ENCODE measurements at regions not wholly inside any gene's neighbourhood (a gene's known extent, or its start where the extent isn't known, plus 50 kb on each side); places are given as distances from the start of the nearest gene placed in this dataset.

GRCh38 chr3:72327008-72327407 is 521.2 kb downstream of the SHQ1 start:
- DNase-seq (ENCODE audit: insufficient read length, low spot score) (no peak), FAIRE-seq (no peak)
- no peak for TF ChIP-seq POLR2A (IDR thresholded peaks at IDR 0.05; ENCODE audit: low read depth, low read length)
- no peak for TF ChIP-seq PAX5 (IDR thresholded peaks at IDR 0.05; ENCODE audit: insufficient read depth, low read length, severe bottlenecking)
- no peak for TF ChIP-seq SPI1 (IDR thresholded peaks at IDR 0.05; ENCODE audit: low read depth, low read length)
- TF ChIP-seq POLR2AphosphoS5 (IDR thresholded peaks at IDR 0.05; ENCODE audit: low read depth, low read length) = no peak

GRCh38 chr3:72324253-72324811 is 523.9 kb downstream of the SHQ1 start:
- FAIRE-seq (no peak), DNase-seq (ENCODE audit: insufficient read length, low spot score) (no peak)

DNA sequence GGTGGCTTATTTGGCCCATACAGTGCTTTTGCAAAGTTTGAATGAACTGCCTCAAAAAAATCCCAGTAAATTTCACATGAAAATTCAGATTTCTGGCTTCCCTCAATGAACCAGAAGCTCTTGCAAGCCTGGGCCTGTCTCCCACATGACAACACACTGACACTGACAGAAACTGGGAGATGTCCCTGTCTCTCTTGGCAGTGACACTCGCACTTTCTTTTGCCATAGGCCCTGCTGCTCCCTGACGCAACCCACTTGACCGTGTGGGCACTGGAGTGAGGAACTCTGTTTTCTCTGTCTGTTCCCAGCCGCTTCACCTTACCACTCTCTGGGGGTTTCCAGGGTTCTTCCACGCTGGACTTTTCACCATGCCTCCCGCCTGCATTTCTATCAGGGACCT is 524.5 kb downstream of the SHQ1 start:
- FAIRE-seq (no peak), DNase-seq (ENCODE audit: insufficient read length, low spot score) (no peak)
- TF ChIP-seq TAF1 (IDR thresholded peaks at IDR 0.05; ENCODE audit: low read depth, low read length) (no peak), PAX5 (IDR thresholded peaks at IDR 0.05; ENCODE audit: insufficient read depth, low read length, severe bottlenecking) (no peak), POLR2AphosphoS5 (IDR thresholded peaks at IDR 0.05; ENCODE audit: low read depth, low read length) (no peak), SPI1 (IDR thresholded peaks at IDR 0.05; ENCODE audit: low read depth, low read length) (no peak), POU2F2 (IDR thresholded peaks at IDR 0.05; ENCODE audit: low read depth, low read length) (no peak)

More at GRCh38 chr3:72324253-72324811, 523.9 kb downstream of the SHQ1 start:
- TF ChIP-seq POLR2A (IDR thresholded peaks at IDR 0.05; ENCODE audit: low read depth, low read length) (no peak), POLR2AphosphoS5 (IDR thresholded peaks at IDR 0.05; ENCODE audit: low read depth, low read length) (no peak), SPI1 (IDR thresholded peaks at IDR 0.05; ENCODE audit: low read depth, low read length) (no peak), PAX5 (IDR thresholded peaks at IDR 0.05; ENCODE audit: insufficient read depth, low read length, severe bottlenecking) (no peak), TAF1 (IDR thresholded peaks at IDR 0.05; ENCODE audit: low read depth, low read length) (no peak), POU2F2 (IDR thresholded peaks at IDR 0.05; ENCODE audit: low read depth, low read length) (no peak)

- TF ChIP-seq PAX5 (IDR thresholded peaks at IDR 0.05; ENCODE audit: insufficient read depth, low read length, severe bottlenecking) (no peak), SPI1 (IDR thresholded peaks at IDR 0.05; ENCODE audit: low read depth, low read length) (no peak), POLR2A (IDR thresholded peaks at IDR 0.05; ENCODE audit: low read depth, low read length) (no peak), TAF1 (IDR thresholded peaks at IDR 0.05; ENCODE audit: low read depth, low read length) (no peak), POLR2AphosphoS5 (IDR thresholded peaks at IDR 0.05; ENCODE audit: low read depth, low read length) (no peak), POU2F2 (IDR thresholded peaks at IDR 0.05; ENCODE audit: low read depth, low read length) (no peak)
- FAIRE-seq = no peak
- no peak for DNase-seq (ENCODE audit: insufficient read length, low spot score)
Observed at GRCh38 chr3:72322264-72322976, 525.8 kb downstream of the SHQ1 start.

DNA sequence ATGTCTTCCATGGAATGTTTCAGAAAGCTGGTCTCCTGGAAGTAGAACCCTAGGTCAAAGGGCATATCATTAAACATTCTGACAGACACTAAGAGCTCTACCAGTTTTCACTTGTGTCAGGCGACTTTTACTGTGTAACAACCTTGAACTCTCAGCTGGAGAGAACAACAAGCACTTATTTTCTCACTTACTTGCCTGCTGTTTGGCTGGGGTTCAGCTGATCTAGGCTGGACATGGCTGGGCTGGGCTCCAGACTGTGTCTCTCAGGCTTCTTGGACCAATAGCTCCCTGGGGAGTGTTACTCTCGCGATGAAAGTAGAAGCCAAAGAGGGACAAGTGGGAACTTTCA is 527.3 kb downstream of the SHQ1 start:
- FAIRE-seq = no peak
- DNase-seq (ENCODE audit: insufficient read length, low spot score) = no peak
- TF ChIP-seq SPI1 (IDR thresholded peaks at IDR 0.05; ENCODE audit: low read depth, low read length) (no peak), POU2F2 (IDR thresholded peaks at IDR 0.05; ENCODE audit: low read depth, low read length) (no peak), PAX5 (IDR thresholded peaks at IDR 0.05; ENCODE audit: insufficient read depth, low read length, severe bottlenecking) (no peak), POLR2AphosphoS5 (IDR thresholded peaks at IDR 0.05; ENCODE audit: low read depth, low read length) (no peak), POLR2A (IDR thresholded peaks at IDR 0.05; ENCODE audit: low read depth, low read length) (no peak), TAF1 (IDR thresholded peaks at IDR 0.05; ENCODE audit: low read depth, low read length) (no peak)

DNA sequence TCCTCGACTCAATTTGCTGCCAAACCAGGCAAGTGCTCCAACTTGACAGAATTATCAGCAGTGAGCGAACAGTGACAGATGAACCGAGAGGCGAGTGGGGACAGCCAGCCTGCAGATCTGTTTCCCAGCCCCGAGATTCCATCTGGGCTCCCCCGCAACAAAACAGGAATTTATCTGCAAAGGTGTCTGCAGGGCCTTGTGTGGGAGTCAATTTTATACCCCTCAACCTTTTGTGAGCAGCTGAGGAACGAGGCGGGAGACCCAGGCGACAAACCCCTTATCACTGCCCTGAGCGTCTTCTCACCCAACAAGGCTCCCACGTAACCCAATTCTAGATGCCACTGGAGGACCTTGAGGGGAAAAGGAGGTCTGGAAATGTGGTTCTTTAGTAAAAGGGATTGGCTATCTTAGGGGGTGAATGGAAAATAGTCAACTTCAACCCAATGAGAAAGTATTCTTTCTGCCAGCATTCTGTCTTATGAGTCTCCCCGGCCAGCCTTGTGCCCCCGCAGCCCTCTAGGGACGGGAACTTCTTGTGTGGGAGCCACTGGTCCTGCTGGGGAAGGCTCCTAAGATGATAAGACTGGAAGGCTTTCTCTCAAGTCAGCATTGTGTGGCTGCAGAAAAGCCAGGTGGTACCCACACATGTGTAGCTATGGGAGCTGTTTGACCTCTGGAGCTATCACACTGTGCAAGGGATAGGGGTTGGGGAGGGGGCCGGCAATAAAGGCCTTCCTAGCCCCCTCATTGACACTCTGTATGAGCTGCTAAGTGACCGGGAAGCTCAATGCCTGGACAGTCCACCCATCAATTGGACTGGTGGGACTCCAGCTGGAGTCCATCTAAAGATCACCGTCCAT is 527.9 kb downstream of the SHQ1 start:
- DNase-seq (ENCODE audit: insufficient read length, low spot score) (no peak), FAIRE-seq (no peak)
- TF ChIP-seq SPI1 (IDR thresholded peaks at IDR 0.05; ENCODE audit: low read depth, low read length) = no peak
- TF ChIP-seq TAF1 (IDR thresholded peaks at IDR 0.05; ENCODE audit: low read depth, low read length) = no peak
- TF ChIP-seq PAX5 (IDR thresholded peaks at IDR 0.05; ENCODE audit: insufficient read depth, low read length, severe bottlenecking) = no peak
- TF ChIP-seq POU2F2 (IDR thresholded peaks at IDR 0.05; ENCODE audit: low read depth, low read length) = no peak
- TF ChIP-seq POLR2AphosphoS5 (IDR thresholded peaks at IDR 0.05; ENCODE audit: low read depth, low read length) = no peak
- TF ChIP-seq POLR2A (IDR thresholded peaks at IDR 0.05; ENCODE audit: low read depth, low read length) = no peak

GRCh38 chr3:72319194-72320094 is 528.8 kb downstream of the SHQ1 start:
- TF ChIP-seq POLR2A (IDR thresholded peaks at IDR 0.05; ENCODE audit: low read depth, low read length) (no peak), POLR2AphosphoS5 (IDR thresholded peaks at IDR 0.05; ENCODE audit: low read depth, low read length) (no peak), PAX5 (IDR thresholded peaks at IDR 0.05; ENCODE audit: insufficient read depth, low read length, severe bottlenecking) (no peak), POU2F2 (IDR thresholded peaks at IDR 0.05; ENCODE audit: low read depth, low read length) (no peak), SPI1 (IDR thresholded peaks at IDR 0.05; ENCODE audit: low read depth, low read length) (no peak), TAF1 (IDR thresholded peaks at IDR 0.05; ENCODE audit: low read depth, low read length) (no peak)
- FAIRE-seq (peak; percentile 31), DNase-seq (ENCODE audit: insufficient read length, low spot score) (no peak)

DNA sequence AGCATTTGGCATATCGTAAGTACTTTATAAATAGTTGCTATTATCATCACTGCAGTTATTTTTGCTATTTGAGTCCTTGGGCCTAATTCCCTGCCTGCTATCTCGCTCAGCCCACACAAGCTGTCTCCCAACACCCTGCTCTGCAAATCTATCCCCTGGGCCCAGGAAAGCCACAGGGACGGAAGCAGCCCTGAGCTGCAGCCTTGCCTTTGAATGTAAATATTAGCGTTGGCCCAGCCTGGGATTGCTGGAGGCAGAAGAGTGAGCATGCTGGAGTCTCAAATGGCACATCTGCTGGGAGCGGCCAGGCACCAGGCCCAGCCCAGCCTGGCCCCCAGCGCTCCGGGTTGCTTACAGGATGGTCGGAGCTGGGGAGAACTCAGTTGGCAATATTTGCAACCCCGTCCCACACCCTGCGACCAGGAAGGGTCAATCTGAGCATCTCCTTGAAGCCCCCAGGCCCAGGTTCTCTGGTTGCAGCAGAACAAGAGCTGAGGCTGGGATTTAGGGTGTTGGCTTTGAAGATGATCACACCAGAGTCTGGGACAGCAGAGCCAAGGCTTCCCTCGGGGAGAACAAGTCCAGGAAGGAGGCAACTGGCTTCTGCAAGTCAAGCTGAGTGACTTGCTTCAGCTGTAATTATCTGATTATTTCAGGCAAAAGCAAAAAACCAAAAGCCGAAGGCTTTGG is 529.6 kb downstream of the SHQ1 start:
- TF ChIP-seq POLR2AphosphoS5 (IDR thresholded peaks at IDR 0.05; ENCODE audit: low read depth, low read length) (no peak), TAF1 (IDR thresholded peaks at IDR 0.05; ENCODE audit: low read depth, low read length) (no peak), POLR2A (IDR thresholded peaks at IDR 0.05; ENCODE audit: low read depth, low read length) (no peak), SPI1 (IDR thresholded peaks at IDR 0.05; ENCODE audit: low read depth, low read length) (no peak), POU2F2 (IDR thresholded peaks at IDR 0.05; ENCODE audit: low read depth, low read length) (no peak), PAX5 (IDR thresholded peaks at IDR 0.05; ENCODE audit: insufficient read depth, low read length, severe bottlenecking) (no peak)
- DNase-seq (ENCODE audit: insufficient read length, low spot score) (no peak), FAIRE-seq (no peak)

All from GM12891 (cell line).